ENCODE measurements at regions not wholly inside any gene's neighbourhood (a gene's known extent, or its start where the extent isn't known, plus 50 kb on each side); places are given as distances from the start of the nearest gene placed in this dataset.
A peak's percentile ranks its signal among the peaks of the same experiment; 100 is the strongest.

- DNase-seq (ENCODE audit: low read depth in 2 of 2), result no peak
Measured at GRCh38 chr7:42758124-42758523, 153.7 kb downstream of the C7orf25 start.

DNA sequence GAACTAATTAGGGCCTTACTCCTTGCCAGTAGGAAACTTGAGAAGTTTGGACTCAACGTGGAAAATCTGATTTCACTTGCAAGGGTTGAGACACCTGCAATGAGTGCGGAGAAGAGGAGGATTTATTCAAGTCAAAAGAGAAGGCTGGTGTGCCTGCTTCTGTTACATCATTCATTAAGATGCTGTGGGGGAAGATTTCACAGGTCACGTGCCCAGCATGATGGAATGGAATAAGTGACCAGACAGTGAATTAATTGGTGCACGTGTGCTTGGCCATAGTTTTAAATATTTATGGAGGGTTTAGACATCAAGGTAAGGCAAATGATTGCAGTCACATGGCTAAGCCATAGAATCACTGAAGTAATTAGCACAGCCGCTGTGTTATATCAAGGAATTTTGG lies 155.0 kb downstream of the C7orf25 start:
- DNase-seq (ENCODE audit: low read depth in 2 of 2), result no peak

- DNase-seq (ENCODE audit: low read depth in 2 of 2), result no peak
Measured at GRCh38 chr7:42753811-42754363, 158.0 kb downstream of the C7orf25 start.

DNA sequence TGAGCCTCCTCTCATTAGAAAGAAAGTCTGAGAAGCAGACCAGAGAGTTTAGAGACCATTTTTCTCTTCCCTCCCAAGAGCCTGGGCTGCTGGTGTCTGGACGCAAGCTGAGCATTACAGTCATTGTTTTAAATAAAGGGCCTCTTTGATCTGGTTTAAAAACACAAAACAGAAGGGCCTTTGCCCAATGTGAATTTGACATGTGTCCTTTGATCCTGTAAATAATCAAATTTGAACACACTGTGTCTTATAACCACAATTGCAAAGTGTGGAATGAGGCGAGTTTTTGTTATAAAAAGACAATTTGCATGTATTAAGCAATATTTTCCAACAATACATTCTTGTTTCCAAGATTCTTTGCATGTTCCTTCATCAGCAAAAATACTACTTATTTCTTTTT lies 158.5 kb downstream of the C7orf25 start:
- DNase-seq (ENCODE audit: low read depth in 2 of 2), result no peak

- DNase-seq (ENCODE audit: low read depth in 2 of 2), result no peak
Measured at GRCh38 chr7:42750172-42750571, 161.7 kb downstream of the C7orf25 start.

DNA sequence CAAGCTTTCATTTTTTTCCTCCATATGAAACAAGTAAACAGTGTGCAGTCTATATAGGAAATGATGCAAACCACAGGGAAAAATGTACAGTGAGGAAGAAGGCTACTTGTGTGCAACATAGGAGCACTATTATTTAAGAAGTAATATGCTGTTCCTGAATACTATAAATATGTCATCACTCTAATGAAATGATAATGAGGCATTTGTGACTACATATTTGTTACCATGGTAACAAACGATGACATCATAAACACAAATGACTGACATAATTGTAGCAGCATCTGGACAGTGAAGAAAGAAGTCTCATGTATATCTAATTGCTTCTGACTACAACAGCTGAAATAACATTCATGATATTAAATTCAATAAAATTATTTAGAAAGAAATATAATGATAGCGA lies 164.8 kb downstream of the C7orf25 start:
- DNase-seq (ENCODE audit: low read depth in 2 of 2), result no peak

GRCh38 chr7:42746214-42746613 lies 165.7 kb downstream of the C7orf25 start:
- no peak for DNase-seq (ENCODE audit: low read depth in 2 of 2)

- DNase-seq (ENCODE audit: low read depth in 2 of 2), result peak in 1 of 2 donors; percentile 23
Measured at GRCh38 chr7:42745357-42746059, 166.4 kb downstream of the C7orf25 start.

- DNase-seq (ENCODE audit: low read depth in 2 of 2), result no peak
Measured at GRCh38 chr7:42744746-42745145, 167.1 kb downstream of the C7orf25 start.

DNA sequence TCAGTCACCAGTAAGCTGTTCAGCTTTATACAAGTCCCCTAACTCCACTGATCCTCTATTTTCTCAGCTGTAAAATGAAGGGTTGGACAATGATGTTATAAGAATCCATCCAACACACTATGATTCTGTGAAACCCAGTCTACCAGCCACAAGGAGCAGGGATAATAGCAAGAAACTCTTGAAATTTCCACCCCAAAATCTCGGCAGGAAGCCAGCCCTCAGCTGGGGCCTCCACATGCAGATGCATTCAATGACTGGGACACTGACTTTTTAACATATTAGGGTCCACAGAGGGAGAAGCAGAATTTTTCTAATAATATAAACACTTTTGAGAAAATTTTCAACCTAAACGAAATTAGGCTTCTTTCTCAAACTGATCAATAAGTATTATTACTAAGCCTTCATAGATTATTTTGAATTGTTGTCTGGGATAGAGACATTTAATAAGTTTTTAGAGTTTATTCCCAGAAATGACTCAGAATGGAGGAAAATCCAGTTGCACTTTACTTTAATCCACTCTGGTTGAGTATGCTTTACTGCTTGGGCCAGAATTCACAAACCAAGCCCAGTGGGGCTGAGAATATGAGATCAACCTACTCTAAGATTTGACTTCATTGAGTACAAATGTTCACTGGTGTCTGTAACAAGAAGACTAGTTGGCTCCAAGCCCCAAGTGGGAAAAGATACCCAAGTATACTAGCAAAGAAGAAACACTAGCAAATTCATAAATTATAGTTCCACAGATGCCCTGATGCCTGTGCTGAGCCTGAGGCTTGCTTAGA lies 168.6 kb downstream of the C7orf25 start:
- no peak for DNase-seq (ENCODE audit: low read depth in 2 of 2)

DNA sequence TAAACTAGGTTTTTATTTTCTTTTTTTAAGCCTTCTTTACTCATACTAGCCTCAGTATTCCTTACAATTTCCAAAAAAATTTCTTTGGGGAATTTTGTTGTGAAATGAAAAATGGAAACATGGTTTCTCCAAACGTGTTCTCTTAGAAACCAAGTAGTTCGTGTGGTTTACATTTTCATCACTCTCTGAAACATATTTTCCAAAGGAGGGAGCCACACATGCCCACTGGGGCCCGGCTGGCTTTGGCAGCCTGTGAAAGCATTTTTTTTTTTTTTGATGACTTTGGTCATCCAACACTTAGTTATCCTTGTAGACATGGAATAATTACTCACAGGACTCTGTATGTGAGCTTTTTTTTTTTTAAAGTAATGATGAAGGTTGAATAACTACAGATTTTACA lies 169.6 kb downstream of the C7orf25 start:
- no peak for DNase-seq (ENCODE audit: low read depth in 2 of 2)

DNA sequence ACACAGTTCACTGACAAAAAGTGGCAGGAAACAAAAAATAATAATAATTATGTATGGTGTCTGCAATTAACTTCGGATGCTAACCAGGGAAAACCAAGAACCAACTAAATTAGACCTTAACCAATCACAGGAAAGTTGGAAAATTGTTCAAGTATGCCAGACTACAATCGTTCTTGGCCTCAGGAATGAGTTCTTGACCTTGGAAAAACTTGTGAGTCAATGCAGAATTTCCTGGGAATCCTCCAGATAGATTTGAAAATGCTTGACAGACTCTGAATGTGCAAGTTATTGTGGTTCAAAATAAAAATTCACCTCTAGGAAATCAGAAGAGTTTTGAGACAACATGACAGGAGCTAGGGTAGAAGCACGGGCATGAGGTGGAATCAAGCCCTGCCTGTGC lies 171.5 kb downstream of the C7orf25 start:
- DNase-seq (ENCODE audit: low read depth in 2 of 2), result no peak

GRCh38 chr7:42739638-42740037 lies 172.2 kb downstream of the C7orf25 start:
- DNase-seq (ENCODE audit: low read depth in 2 of 2), result no peak

DNA sequence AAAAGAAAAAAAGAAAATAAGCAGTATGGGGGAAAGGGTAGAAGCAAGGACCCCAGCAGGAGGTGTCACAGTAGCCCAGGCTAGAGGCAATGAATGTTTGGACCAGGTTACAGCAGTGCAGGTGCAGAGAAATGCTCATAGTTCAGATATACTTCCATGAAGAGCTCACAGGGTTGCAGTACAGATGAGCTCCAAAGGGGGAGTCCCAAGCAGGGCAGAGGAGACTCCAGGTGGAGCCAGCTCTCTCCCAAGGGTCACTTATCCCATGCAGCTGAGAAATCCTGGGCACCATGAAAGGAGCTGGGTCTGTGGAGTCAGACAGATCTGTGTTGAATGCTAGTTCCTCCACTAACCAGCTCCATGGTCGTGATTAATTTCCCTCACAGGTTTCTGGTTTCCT lies 174.9 kb downstream of the C7orf25 start:
- DNase-seq (ENCODE audit: low read depth in 2 of 2), result no peak

DNA sequence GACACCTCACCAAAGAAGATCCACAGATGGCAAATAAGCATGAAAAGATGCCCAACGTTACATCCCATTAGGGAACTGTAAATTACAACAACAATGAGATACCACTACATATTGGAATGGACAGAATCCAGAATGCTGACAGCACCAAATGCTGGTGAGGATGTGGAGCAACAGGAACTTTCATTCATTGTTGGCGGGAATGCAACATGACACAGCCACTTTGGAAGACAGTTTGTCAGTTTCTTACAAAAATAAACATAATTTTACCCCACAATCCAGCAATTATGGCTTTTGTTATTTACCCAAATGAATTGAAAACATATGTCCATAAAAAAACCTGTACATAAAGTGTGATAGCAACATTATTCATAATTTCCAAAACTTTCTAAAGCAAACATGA lies 176.8 kb downstream of the C7orf25 start:
- DNase-seq (ENCODE audit: low read depth in 2 of 2), result no peak

GRCh38 chr7:42734568-42734967 lies 177.3 kb downstream of the C7orf25 start:
- no peak for DNase-seq (ENCODE audit: low read depth in 2 of 2)

- no peak for DNase-seq (ENCODE audit: low read depth in 2 of 2)
Measured at GRCh38 chr7:42733040-42733439, 178.8 kb downstream of the C7orf25 start.

DNA sequence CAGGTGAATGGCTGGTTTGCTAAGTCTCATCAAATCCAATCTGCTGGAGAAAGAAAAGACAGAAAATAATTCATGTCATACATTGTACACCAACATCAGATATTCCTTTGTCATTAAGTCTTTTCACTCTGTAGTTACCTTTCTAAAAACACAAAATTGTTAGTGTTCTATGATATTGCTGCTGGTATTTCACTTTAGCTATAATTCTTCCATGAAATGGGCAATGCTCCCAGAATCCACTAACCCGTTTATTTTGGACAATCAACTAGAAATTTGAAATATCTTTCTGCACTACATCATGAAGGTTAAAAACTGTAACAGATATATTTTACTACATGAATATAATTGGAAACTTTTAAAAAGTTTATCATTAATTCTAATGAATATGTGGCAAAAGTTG lies 181.3 kb downstream of the C7orf25 start:
- DNase-seq (ENCODE audit: low read depth in 2 of 2), result no peak

DNA sequence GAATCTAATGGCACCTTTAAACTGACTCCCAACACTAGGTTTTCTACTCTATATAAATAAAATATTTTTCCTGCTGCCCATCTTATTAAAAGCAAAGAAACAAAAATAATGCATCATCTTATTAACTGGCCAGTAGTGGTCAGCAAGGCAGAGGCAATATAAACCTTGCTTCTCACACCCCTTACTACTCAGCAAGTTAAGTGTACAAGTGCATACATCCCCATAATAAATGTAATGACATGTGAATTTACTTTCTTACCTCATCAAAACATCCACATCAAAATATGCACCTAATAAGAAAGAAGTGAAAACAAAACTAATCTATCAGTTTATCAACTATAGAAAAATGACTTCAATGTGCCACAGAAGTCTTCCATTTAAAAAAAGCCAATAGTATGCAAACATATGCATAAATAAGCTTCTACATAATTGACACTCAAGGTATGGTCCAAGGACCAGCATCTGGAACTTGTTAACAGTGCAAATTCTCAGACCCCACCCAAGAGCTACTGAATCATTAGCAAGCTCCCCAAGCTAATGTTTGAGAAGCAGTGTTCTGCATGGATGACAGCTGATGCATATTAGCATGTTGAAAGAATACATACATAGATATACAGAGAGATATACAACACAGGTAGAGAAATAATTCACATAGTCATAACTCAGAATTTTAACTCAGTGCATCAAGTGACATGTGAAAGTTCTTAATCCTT lies 182.7 kb downstream of the C7orf25 start:
- no peak for DNase-seq (ENCODE audit: low read depth in 2 of 2)

- DNase-seq (ENCODE audit: low read depth in 2 of 2), result no peak
Measured at GRCh38 chr7:42727451-42727850, 184.4 kb downstream of the C7orf25 start.

- DNase-seq (ENCODE audit: low read depth in 2 of 2), result no peak
Measured at GRCh38 chr7:42726066-42726785, 185.6 kb downstream of the C7orf25 start.

DNA sequence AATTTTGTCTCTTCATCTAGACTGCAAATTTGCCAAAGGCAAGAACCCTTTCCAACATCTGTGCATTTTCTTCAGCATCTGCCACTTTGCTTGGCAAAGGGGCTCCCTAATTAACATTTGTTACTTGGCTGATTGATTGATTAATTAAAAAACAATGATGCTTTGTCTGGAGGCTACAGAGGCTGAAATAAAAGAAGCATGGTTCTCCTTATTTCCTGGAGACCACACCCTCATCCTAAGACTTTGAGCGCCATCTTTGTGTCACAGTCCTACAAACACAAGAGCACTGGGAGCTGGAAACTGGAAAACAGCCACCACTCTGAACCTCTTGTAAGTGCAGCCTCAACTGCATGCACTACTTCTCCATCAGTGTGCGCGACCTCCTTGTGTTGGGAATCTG lies 189.2 kb downstream of the C7orf25 start:
- no peak for DNase-seq (ENCODE audit: low read depth in 2 of 2)

Measured in stimulated activated CD4-positive, alpha-beta T cell treated with anti-CD3 and anti-CD28 coated beads, Interleukin-1b, Interleukin-23, amount 100 ng/mL, for 4 hours (primary cell).